PFSK-1 (cell line): ENCODE measurements at regions not wholly inside any gene's neighbourhood (a gene's known extent, or its start where the extent isn't known, plus 50 kb on each side); places are given as distances from the start of the nearest gene placed in this dataset.

ENCODE experiments used
- POLR2AphosphoS5 ChIP-seq: IDR thresholded peaks from 2 replicates; pipeline ENCODE4 v1.6.1; 2012; ENCODE audit warnings: low read depth, mild to moderate bottlenecking, control low read depth, low read length, moderate library complexity
- REST ChIP-seq, 2 experiments: IDR thresholded peaks; 2 replicates each; pipeline versions ENCODE4 v1.6.1 to v1.8.0; 2011 to 2012; ENCODE audit warnings: low read depth in 2 of 2, low read length in 2 of 2, control low read depth in 1 of 2, inconsistent platforms in 1 of 2, mild to moderate bottlenecking in 1 of 2, moderate library complexity in 1 of 2; ENCODE audit not compliant: insufficient read depth in 1 of 2
- SIN3A ChIP-seq: IDR thresholded peaks from 2 replicates; pipeline ENCODE4 v1.6.1; 2012; ENCODE audit warnings: mild to moderate bottlenecking, low read length, moderate library complexity, borderline replicate concordance; ENCODE audit not compliant: insufficient read depth

GRCh38 chr5:1963358-1963757 lies 80.6 kb upstream of the IRX4 start:
- TF ChIP-seq SIN3A, result no peak
- TF ChIP-seq POLR2AphosphoS5, result no peak
- no peak for TF ChIP-seq REST (IDR thresholded peaks at IDR 0.05; ENCODE audit: insufficient read depth in 1 of 2, low read depth in 2 of 2, low read length in 2 of 2)
